ENCODE measurements at regions not wholly inside any gene's neighbourhood (a gene's known extent, or its start where the extent isn't known, plus 50 kb on each side); places are given as distances from the start of the nearest gene placed in this dataset.

- Histone ChIP-seq H3K4me3 (ENCODE audit: low read length, poor library complexity, severe bottlenecking) (no peak overlapping the region), H3K9me3 (ENCODE audit: insufficient read depth, low read depth, low read length) (no peaks in the 10 kb centered on the region), H3K4me2 (ENCODE audit: low read depth, low read length, poor library complexity, severe bottlenecking) (no peak overlapping the region), H3K36me3 (ENCODE audit: insufficient read depth, low read length) (no peaks in the 10 kb centered on the region), H3K9ac (ENCODE audit: low read depth, low read length, poor library complexity, severe bottlenecking) (no peak overlapping the region), H3K27me3 (ENCODE audit: insufficient read depth, low read length, poor library complexity, severe bottlenecking) (no peaks in the 10 kb centered on the region), H2AFZ (ENCODE audit: low read length) (no peak overlapping the region), H3K79me2 (ENCODE audit: insufficient read depth, low read length) (no peaks in the 10 kb centered on the region), H3K4me1 (ENCODE audit: insufficient read depth, low read length, poor library complexity, severe bottlenecking) (no peaks in the 10 kb centered on the region), H4K20me1 (ENCODE audit: insufficient read depth, low read length, poor library complexity, severe bottlenecking) (no peaks in the 10 kb centered on the region), H3K9me2 (replicated peaks; ENCODE audit: low read depth, low read length) (no peaks in the 10 kb centered on the region), H3F3A (ENCODE audit: low read depth) (no peaks in the 10 kb centered on the region)
- TF ChIP-seq, protein P1, sequence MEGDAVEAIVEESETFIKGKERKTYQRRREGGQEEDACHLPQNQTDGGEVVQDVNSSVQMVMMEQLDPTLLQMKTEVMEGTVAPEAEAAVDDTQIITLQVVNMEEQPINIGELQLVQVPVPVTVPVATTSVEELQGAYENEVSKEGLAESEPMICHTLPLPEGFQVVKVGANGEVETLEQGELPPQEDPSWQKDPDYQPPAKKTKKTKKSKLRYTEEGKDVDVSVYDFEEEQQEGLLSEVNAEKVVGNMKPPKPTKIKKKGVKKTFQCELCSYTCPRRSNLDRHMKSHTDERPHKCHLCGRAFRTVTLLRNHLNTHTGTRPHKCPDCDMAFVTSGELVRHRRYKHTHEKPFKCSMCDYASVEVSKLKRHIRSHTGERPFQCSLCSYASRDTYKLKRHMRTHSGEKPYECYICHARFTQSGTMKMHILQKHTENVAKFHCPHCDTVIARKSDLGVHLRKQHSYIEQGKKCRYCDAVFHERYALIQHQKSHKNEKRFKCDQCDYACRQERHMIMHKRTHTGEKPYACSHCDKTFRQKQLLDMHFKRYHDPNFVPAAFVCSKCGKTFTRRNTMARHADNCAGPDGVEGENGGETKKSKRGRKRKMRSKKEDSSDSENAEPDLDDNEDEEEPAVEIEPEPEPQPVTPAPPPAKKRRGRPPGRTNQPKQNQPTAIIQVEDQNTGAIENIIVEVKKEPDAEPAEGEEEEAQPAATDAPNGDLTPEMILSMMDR (conservative IDR thresholded peaks at IDR 0.05; ENCODE audit: low read length) = no peak
- TF ChIP-seq EZH2phosphoT487 (IDR thresholded peaks at IDR 0.05; ENCODE audit: borderline replicate concordance) = no peak
These were observed 60.2 kb downstream of the CEBPB start for GRCh38 chr20:50250679-50251382.

DNA sequence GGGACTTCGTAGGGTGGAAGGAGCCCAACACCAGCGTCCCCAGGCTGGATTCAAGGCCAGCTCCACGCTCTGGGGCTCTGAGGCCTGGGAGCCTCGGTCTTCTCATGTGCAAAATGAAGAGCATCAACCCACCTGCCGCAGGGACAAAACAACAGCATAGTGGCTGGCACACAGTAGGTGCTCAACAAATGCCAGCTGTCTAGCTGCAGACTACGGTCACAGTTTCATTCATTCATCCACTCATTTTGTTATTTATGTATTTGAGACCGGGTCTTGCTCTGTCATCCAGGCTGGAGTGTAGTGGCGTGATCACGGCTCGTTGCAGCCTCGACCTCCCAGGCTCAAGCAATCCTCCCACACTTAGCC lies 60.7 kb downstream of the CEBPB start:
- no peak overlapping the region for H3K9ac ChIP-seq (ENCODE audit: low read depth, low read length, poor library complexity, severe bottlenecking)
- TF ChIP-seq EZH2phosphoT487 (IDR thresholded peaks at IDR 0.05; ENCODE audit: borderline replicate concordance) = no peak
- TF ChIP-seq, protein P1 (conservative IDR thresholded peaks at IDR 0.05; ENCODE audit: low read length) = no peak
- H3K9me3 ChIP-seq (ENCODE audit: insufficient read depth, low read depth, low read length) = no peaks in the 10 kb centered on the region
- H3K4me3 ChIP-seq (ENCODE audit: low read length, poor library complexity, severe bottlenecking) = no peak overlapping the region
- no peaks in the 10 kb centered on the region for H3K79me2 ChIP-seq (ENCODE audit: insufficient read depth, low read length)
- H2AFZ ChIP-seq (ENCODE audit: low read length) = no peak overlapping the region
- H3K36me3 ChIP-seq (ENCODE audit: insufficient read depth, low read length) = no peaks in the 10 kb centered on the region
- no peaks in the 10 kb centered on the region for H3K4me1 ChIP-seq (ENCODE audit: insufficient read depth, low read length, poor library complexity, severe bottlenecking)
- no peaks in the 10 kb centered on the region for H3K27me3 ChIP-seq (ENCODE audit: insufficient read depth, low read length, poor library complexity, severe bottlenecking)
- H4K20me1 ChIP-seq (ENCODE audit: insufficient read depth, low read length, poor library complexity, severe bottlenecking) = no peaks in the 10 kb centered on the region
- no peaks in the 10 kb centered on the region for H3K9me2 ChIP-seq (replicated peaks; ENCODE audit: low read depth, low read length)
- H3K4me2 ChIP-seq (ENCODE audit: low read depth, low read length, poor library complexity, severe bottlenecking) = no peak overlapping the region
- H3F3A ChIP-seq (ENCODE audit: low read depth) = no peaks in the 10 kb centered on the region

DNA sequence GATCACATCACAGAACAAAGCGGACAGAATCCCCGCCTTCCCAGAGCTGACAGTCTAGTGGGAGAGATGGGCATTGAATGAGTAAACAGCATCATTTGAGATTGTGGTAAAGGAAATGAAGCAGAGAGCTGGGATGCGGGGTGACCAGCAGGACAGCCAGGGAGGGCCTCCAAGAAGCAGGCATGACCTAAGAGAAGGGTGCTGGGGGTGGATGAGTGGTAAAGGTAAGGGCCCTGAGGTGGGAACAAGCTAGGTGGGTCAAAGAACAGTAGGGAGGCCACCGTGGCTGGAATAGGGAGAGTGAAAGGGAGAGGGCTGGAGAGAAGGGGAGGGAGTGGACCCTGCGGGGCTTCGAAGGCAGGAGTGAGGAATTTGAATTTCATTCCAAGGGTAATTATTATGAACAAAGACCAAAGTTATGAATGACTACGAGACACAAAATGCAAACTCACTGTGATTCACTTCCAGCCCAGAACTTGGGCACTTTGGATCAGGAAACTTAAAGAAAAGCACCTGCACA lies 61.4 kb downstream of the CEBPB start:
- H3K27me3 ChIP-seq (ENCODE audit: insufficient read depth, low read length, poor library complexity, severe bottlenecking) = no peaks in the 10 kb centered on the region
- H3K9me2 ChIP-seq (replicated peaks; ENCODE audit: low read depth, low read length) = no peaks in the 10 kb centered on the region
- H3K36me3 ChIP-seq (ENCODE audit: insufficient read depth, low read length) = no peaks in the 10 kb centered on the region
- no peak overlapping the region for H3K9ac ChIP-seq (ENCODE audit: low read depth, low read length, poor library complexity, severe bottlenecking)
- H3F3A ChIP-seq (ENCODE audit: low read depth) = no peaks in the 10 kb centered on the region
- H2AFZ ChIP-seq (ENCODE audit: low read length) = no peak overlapping the region
- no peaks in the 10 kb centered on the region for H3K79me2 ChIP-seq (ENCODE audit: insufficient read depth, low read length)
- H3K9me3 ChIP-seq (ENCODE audit: insufficient read depth, low read depth, low read length) = no peaks in the 10 kb centered on the region
- no peaks in the 10 kb centered on the region for H4K20me1 ChIP-seq (ENCODE audit: insufficient read depth, low read length, poor library complexity, severe bottlenecking)
- H3K4me2 ChIP-seq (ENCODE audit: low read depth, low read length, poor library complexity, severe bottlenecking) = no peak overlapping the region
- no peaks in the 10 kb centered on the region for H3K4me1 ChIP-seq (ENCODE audit: insufficient read depth, low read length, poor library complexity, severe bottlenecking)
- no peak overlapping the region for H3K4me3 ChIP-seq (ENCODE audit: low read length, poor library complexity, severe bottlenecking)
- TF ChIP-seq, protein P1 (conservative IDR thresholded peaks at IDR 0.05; ENCODE audit: low read length) = no peak
- TF ChIP-seq EZH2phosphoT487 (IDR thresholded peaks at IDR 0.05; ENCODE audit: borderline replicate concordance) = no peak

Data from Loucy (cell line).